Stimulated activated CD4-positive, alpha-beta T cell treated with anti-CD3 and anti-CD28 coated beads, TNF-alpha, amount 100 ng/mL, for 48 hours (primary cell): ENCODE measurements at regions not wholly inside any gene's neighbourhood (a gene's known extent, or its start where the extent isn't known, plus 50 kb on each side); places are given as distances from the start of the nearest gene placed in this dataset.
"Not testable (repeated sequence)": the region's sequence is repeated elsewhere in the genome, so short reads cannot be mapped to it uniquely, and the experiment has no call there.

ENCODE experiments used
- DNase-seq, 3 donors: peaks; one replicate each; pipeline ENCODE4 v3.0.0-alpha.2; 2020; ENCODE audit warnings: low read depth in 3 of 3

DNA sequence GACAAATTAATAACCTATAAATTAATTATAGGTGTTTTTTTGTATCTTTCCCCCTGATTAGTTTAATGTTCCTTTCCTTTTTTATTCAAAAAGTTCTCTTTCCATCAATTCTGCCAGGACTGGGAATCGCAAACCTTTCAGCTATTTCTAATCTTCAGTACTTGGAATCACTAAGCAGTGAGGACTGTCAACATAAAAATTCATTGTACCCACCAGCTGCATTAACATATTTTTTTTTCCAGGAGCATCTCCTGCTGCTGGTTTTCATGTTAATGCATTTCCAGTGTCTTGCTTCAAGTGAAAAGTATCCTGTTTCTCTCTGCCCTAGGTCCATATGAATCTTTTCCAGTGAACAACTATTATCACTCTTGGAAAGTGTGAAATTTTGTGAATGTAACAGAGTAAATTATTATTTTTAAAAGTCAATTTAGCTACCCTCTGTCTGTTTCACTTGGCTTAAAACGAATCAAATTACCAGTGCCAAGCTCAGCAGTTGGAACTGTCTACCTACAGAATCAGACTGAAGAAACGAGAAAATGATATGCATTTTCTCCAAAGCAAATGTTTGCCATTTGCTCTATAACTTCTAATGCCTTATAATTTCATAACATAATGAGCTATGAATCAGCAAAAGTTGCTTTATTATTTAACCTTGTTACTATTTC, 804.4 kb downstream of the EPHA4 start:
- DNase-seq = no peak

DNA sequence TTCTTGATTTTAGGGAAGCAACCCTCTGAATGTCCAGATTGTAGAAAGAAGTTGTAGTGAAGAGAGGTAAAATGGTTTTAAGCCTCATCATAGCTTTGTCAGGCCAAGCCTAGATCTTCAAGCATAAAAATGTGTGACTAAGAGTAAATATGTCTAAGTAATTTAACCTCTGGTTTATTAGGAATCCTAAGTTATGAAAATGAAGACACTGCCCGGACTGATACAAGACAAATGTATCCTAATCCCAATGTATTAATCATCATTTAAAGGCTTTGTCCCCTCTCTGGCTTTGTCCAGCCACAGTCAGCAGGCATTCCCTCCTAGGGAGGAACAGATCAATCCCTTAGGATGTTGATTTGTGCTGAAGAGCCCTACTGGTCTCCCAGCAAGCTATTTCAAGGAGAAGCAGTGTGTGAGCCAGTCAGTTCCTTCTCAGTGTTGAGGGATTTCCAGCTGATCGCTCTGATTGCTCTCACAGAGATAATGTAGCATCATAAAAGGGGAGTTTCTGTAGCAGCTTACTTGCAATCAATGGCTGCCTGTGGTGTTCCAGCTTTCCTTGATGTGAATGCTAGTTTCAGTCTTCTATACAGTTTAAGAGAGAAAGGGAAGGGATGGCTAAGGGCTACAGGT, 796.1 kb downstream of the EPHA4 start:
- DNase-seq = no peak

DNA sequence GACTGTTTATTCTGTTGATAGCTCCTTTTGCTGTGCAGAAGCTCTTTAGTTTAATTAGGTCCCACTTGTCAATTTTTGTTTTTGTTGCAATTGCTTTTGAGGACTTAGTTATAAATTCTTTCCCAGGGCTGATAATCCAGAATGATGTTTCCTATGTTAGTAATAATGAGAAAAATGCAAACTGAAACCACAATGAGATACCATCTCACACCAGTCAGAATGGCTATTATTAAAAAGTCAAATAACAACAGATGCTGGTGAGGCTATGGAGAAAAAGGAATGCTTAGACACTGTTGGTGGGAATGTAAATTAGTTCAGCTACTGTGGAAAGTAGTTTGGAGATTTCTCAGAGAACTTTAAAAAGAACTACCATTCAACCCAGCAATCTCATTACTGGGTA, 793.0 kb downstream of the EPHA4 start:
- DNase-seq = not testable (repeated sequence)

- no peak for DNase-seq
These were observed 792.6 kb downstream of the EPHA4 start for GRCh38 chr2:220779511-220779910.

- no peak for DNase-seq
These were observed 792.2 kb downstream of the EPHA4 start for GRCh38 chr2:220779931-220780330.

- no peak for DNase-seq
These were observed 790.4 kb downstream of the EPHA4 start for GRCh38 chr2:220781622-220782241.

DNA sequence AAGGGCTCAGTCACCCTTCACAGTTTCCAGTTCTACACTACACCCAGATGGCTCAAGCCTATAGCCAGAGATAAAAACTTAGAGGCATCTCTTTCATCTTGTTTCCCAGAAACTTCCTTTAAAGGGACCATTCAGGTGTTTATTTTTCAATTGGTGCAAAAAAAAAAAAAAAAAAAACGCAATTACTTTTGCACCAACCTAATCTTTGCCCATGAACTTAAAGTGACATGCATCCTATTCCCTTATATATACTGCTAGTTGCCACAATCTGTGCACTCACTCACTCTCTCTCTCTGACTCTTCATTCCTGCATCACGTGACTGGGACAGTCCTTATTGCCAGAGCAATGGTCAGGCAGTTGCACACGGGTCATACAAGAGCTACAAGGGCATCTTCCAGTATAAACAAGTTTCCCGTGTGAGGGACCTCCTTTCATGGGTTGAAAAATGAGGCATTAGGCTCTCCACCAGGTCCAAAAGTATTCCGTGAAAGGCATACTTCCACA, 789.4 kb downstream of the EPHA4 start:
- DNase-seq = no peak

DNA sequence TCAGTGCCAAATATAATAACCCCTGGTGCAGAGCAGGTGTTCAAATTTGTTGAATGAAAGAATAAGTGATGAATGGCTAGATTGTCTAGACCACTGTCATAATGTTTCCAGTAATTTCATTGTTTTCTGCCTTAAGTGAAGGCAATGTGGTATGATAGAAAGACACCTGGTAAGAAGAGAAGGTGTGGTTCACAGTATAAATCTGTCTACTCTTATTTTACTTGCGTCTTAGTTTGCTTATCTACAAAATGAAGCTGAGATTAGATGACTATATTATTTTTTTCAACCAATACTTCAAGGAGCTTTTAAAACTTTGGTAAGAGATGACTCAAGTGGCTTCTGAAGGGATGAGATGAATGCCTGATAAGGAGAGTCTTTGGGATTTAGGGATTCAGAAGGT, 788.4 kb downstream of the EPHA4 start:
- DNase-seq = no peak

- no peak for DNase-seq
These were observed 786.9 kb downstream of the EPHA4 start for GRCh38 chr2:220785178-220785577.

- DNase-seq = no peak
These were observed 785.9 kb downstream of the EPHA4 start for GRCh38 chr2:220786216-220786615.

GRCh38 chr2:220787251-220787650, 784.9 kb downstream of the EPHA4 start:
- DNase-seq = no peak

GRCh38 chr2:220789961-220790360, 782.1 kb downstream of the EPHA4 start:
- DNase-seq = no peak

GRCh38 chr2:220795705-220796104, 776.4 kb downstream of the EPHA4 start:
- DNase-seq = no peak

DNA sequence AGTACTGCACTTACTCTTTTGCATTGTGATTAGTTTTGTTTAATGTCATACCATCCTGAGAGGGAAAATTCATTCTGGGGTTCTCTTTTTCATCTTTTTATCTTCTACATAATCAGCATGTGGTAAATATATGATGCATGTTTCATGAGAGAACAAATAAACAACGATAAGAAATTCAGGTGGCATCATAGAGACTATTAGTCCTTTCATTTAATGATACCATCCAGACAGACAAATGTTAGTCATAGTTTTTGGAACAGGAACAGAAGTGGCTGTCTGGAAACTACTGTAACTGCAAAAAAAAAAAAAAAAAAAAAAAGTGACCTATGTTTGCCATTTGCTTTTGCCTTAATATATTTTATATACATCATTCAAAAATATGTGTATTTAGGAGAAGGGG, 761.0 kb downstream of the EPHA4 start:
- no peak for DNase-seq

GRCh38 chr2:220811952-220812570, 760.0 kb downstream of the EPHA4 start:
- DNase-seq = no peak

- no peak for DNase-seq
These were observed 757.7 kb downstream of the EPHA4 start for GRCh38 chr2:220814441-220814840.

DNA sequence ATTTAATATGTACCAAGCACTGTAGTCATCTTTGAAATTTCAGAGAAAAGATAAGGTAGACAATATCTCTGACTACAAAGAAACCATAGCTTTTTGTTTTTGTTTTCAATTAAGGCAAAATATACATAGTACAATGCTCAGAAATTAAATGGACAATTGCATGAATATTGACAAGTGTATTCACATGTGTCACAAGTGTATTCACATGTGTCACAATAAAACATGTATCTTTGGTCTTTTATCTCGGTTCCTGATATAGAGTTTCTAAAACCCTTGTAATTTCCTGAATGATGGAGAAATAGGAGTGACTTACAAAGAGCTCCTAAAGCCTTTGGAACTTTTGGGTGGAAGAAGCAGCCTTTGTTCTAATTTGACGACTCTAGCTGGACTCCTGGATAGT, 756.4 kb downstream of the EPHA4 start:
- no peak for DNase-seq

- no peak for DNase-seq
These were observed 750.4 kb downstream of the EPHA4 start for GRCh38 chr2:220821683-220822082.

- DNase-seq = not testable (repeated sequence)
These were observed 748.5 kb downstream of the EPHA4 start for GRCh38 chr2:220823590-220823989.

- no peak for DNase-seq
These were observed 738.7 kb downstream of the EPHA4 start for GRCh38 chr2:220833446-220833845.

DNA sequence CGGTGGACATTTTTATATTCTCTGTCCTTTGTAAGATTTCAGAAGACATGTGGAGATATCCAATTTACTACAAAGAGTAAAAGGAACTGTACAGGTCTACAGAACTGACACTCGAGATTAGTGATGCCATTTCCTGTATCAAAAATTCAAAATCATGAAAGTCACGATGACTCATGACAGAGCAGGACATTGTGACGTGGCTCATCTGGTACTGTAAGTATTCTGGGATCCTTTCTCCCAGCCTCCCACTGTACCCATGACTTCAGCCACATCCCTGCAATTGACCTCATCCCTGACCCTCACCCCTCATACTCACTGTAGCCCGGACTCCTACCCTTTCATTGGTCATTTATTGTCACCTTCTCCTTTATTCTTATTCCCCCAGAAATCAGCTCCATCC, 736.5 kb downstream of the EPHA4 start:
- no peak for DNase-seq

DNA sequence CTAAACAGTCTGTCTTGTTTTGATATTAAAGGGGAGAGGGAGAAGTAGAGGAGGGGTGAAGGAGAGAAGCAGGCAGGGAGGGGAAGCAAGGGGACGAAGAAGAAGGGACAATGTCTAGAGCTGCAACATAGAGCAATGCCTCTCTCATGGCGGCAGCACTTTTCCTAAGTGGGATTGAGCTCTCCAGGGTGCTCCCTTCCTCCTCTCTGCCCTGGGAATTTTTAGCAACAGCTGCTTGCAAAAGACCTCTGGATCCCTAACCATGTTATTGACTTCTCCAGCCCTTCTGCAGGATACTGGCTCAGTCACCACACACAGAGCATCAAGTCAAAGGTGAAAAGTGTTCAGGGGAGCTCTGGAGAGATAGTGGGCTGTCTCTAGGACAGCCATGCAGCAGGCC, 734.9 kb downstream of the EPHA4 start:
- DNase-seq = no peak
